Right lobe of liver (tissue), 6 donors: ENCODE measurements at regions not wholly inside any gene's neighbourhood (a gene's known extent, or its start where the extent isn't known, plus 50 kb on each side); places are given as distances from the start of the nearest gene placed in this dataset.
"Not testable (repeated sequence)": the region's sequence is repeated elsewhere in the genome, so short reads cannot be mapped to it uniquely, and the experiment has no call there.

Source experiments
- ATAC-seq, 4 donors: fragments of 200-7000 bp; cut with Tn5 transposase; one replicate each; pipeline ENCODE4 v1.9.1; 2020; ENCODE audit warnings: mild to moderate bottlenecking in 4 of 4, moderate library complexity in 4 of 4
- DNase-seq, 3 donors: peaks; one replicate each; pipeline ENCODE4 v3.0.0-alpha.2; 2020
- H3K27ac ChIP-seq, 3 donors: fragments of 200-600 bp; one replicate each; pipeline ENCODE4 v1.8.0; 2022
- H3K27me3 ChIP-seq, 2 donors: fragments of 200-600 bp; one replicate each; pipeline ENCODE4 v1.8.0; 2022
- H3K36me3 ChIP-seq, 4 donors: fragments of 200-600 bp; sonication (generic) in 1 of 4; one replicate each; pipeline versions ENCODE4 v1.5.1 to v1.8.0; 2017 to 2022; ENCODE audit warnings: control low read depth in 1 of 4
- H3K4me1 ChIP-seq, 4 donors: fragments of 200-600 bp; sonication (generic) in 1 of 4; one replicate each; pipeline versions ENCODE4 v1.5.1 to v1.8.0; 2017 to 2022; ENCODE audit warnings: control low read depth in 1 of 4
- H3K4me3 ChIP-seq, 3 donors: fragments of 200-600 bp; one replicate each; pipeline ENCODE4 v1.8.0; 2022
- H3K9me3 ChIP-seq, 4 donors: fragments of 200-600 bp; sonication (generic) in 1 of 4; one replicate each; pipeline versions ENCODE4 v1.5.1 to v1.8.0; 2017 to 2022; ENCODE audit warnings: control low read depth in 1 of 4
- POLR2A ChIP-seq: fragments of 450-650 bp; IDR thresholded peaks from one replicate; pipeline ENCODE4 v1.6.1; 2017; ENCODE audit warnings: antibody characterized with exemption, mild to moderate bottlenecking
- WGBS: methylation state at CpG from one replicate; pipeline ENCODE4 v1.1.6; 2018; ENCODE audit warnings: low coverage, low lambda C conversion rate; ENCODE audit not compliant: insufficient coverage; ENCODE audit errors: missing lambda C conversion rate; 5-methylcytosine and 5-hydroxymethylcytosine counted together
- intact Hi-C, 2 donors: fragments of 100-400 bp; cut with DNase I; formaldehyde crosslinking; loops; one replicate each; pipeline versions ENCODE4 v1.11.2 to v1.14.1; 2022
- TF ChIP-seq, protein P1 (sequence below), 4 donors: fragments of 200-600 bp in 3 of 4; fragments of 450-650 bp in 1 of 4; IDR thresholded peaks; one replicate each; pipeline versions ENCODE4 v1.5.1 to v1.8.0; 2016 to 2022; ENCODE audit warnings: antibody characterized with exemption in 4 of 4, mild to moderate bottlenecking in 2 of 4
- donor health status: DM: no; HTN: yes; CAD: no.
- donor health status: DM: no; HTN: no; CAD: no.
- donor health status: DM: no; HTN: no; CAD: no.
- donor health status: DM: no; HTN: yes; CAD: no.
- donor health status: DM: no; HTN: yes; CAD: no.

GRCh38 chr14:37711356-37711830, 116.0 kb downstream of the TTC6 start:
- Histone ChIP-seq H3K27ac (no peak overlapping the region), H3K27me3 (no peaks in the 10 kb centered on the region), H3K36me3 (no peaks in the 10 kb centered on the region), H3K9me3 (no peaks in the 10 kb centered on the region), H3K4me3 (no peak overlapping the region), H3K4me1 (peaks cover 0 to 19% (median 3%) of the 10 kb centered on the region in 4 donors)
- intact Hi-C loops, result loop anchor here in 1 of 2 donors (10.0 kb wide), 1 partner anchor 163 kb away; no protein-coding TSS in a partner anchor
- DNase-seq (no peak), ATAC-seq (no peak)
- TF ChIP-seq POLR2A, result no peak
- TF ChIP-seq, protein P1, sequence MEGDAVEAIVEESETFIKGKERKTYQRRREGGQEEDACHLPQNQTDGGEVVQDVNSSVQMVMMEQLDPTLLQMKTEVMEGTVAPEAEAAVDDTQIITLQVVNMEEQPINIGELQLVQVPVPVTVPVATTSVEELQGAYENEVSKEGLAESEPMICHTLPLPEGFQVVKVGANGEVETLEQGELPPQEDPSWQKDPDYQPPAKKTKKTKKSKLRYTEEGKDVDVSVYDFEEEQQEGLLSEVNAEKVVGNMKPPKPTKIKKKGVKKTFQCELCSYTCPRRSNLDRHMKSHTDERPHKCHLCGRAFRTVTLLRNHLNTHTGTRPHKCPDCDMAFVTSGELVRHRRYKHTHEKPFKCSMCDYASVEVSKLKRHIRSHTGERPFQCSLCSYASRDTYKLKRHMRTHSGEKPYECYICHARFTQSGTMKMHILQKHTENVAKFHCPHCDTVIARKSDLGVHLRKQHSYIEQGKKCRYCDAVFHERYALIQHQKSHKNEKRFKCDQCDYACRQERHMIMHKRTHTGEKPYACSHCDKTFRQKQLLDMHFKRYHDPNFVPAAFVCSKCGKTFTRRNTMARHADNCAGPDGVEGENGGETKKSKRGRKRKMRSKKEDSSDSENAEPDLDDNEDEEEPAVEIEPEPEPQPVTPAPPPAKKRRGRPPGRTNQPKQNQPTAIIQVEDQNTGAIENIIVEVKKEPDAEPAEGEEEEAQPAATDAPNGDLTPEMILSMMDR (IDR thresholded peaks at IDR 0.05), result no peak
- WGBS, result 56% methylated on average over 1 of the region's 1 CpG

DNA sequence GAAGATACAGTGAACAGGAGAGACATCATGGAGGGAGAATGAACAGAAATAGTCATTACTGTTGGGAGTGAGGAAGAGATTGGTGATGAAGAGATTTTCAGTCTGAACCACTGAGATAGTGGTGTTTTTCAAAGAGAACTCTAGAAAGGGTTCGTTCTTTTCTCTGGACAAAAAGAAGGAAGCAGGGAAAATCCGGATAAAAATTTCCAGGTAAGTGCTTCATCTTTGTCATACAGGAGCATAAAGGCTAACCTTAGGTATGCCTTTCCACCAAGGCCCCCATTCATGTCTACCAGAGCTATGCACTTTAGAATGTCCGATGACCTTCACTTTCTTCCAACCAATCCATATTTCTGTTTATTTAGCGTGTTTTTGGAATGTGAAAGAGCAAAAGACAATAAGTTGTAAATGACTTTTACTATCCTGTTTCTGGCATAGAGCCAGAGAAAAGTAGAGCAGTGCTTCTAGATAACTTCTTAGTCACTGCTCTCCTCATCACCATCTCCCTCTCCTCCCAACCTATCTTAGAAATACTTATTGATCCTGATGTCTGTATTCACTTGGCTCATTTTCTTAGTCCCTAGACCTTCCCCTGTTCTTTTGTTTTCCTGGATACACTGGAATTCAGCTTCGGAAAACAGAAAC, 116.5 kb downstream of the TTC6 start:
- intact Hi-C loops, result loop anchor here in 1 of 2 donors (10.0 kb wide), 1 partner anchor 163 kb away; no protein-coding TSS in a partner anchor
- peaks cover 0 to 19% (median 3%) of the 10 kb centered on the region in 4 donors for H3K4me1 ChIP-seq
- H3K9me3 ChIP-seq, result no peaks in the 10 kb centered on the region
- no peaks in the 10 kb centered on the region for H3K27me3 ChIP-seq
- 69% methylated on average over 5 of the region's 5 CpGs for WGBS
- ATAC-seq (no peak), DNase-seq (no peak)
- no peaks in the 10 kb centered on the region for H3K36me3 ChIP-seq
- H3K27ac ChIP-seq, result no peak overlapping the region
- H3K4me3 ChIP-seq, result no peak overlapping the region
- TF ChIP-seq POLR2A, result no peak
- TF ChIP-seq, protein P1 (IDR thresholded peaks at IDR 0.05), result no peak

GRCh38 chr14:37712476-37712860, 117.0 kb downstream of the TTC6 start:
- intact Hi-C loops, result loop anchor here in 1 of 2 donors (10.0 kb wide), 1 partner anchor 162 kb away; no protein-coding TSS in a partner anchor
- 86% methylated on average over 3 of the region's 3 CpGs for WGBS
- DNase-seq, H3K27me3 ChIP-seq, H3K9me3 ChIP-seq, ATAC-seq, H3K36me3 ChIP-seq, H3K4me3 ChIP-seq, H3K27ac ChIP-seq: not testable (repeated sequence)
- H3K4me1 ChIP-seq, result peaks cover 0 to 19% (median 3%) of the 10 kb centered on the region in 4 donors

DNA sequence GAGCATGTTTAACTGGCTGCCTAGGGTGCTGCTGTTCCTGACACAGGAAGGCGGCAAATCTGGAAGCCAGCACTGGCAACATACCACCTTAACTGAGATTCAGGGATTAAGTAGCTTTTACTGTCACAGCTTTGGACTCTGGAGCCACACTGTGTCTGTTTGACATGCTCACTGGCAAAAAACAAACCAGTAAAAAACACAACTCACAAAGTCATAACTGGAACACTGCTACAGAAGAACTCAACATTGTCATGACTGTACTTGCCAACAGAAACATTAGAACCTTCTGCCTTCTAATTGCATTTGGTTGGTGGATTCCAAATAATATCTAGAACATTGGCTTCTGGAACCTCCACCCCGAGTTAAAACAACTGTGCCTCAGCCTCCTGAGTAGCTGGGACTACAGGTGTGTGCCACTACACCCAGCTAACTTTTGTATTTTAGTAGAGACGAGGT, 117.6 kb downstream of the TTC6 start:
- no peak for DNase-seq
- ATAC-seq, result no peak
- Histone ChIP-seq H3K36me3 (no peaks in the 10 kb centered on the region), H3K27ac (no peak overlapping the region), H3K4me3 (no peak overlapping the region), H3K27me3 (no peaks in the 10 kb centered on the region), H3K9me3 (no peaks in the 10 kb centered on the region), H3K4me1 (peaks cover 0 to 14% (median 3%) of the 10 kb centered on the region in 4 donors)
- 81% methylated on average over 3 of the region's 3 CpGs for WGBS
- intact Hi-C loops, result loop anchor here in 1 of 2 donors (10.0 kb wide), 1 partner anchor 162 kb away; no protein-coding TSS in a partner anchor
- TF ChIP-seq POLR2A, result no peak
- TF ChIP-seq, protein P1 (IDR thresholded peaks at IDR 0.05), result no peak

DNA sequence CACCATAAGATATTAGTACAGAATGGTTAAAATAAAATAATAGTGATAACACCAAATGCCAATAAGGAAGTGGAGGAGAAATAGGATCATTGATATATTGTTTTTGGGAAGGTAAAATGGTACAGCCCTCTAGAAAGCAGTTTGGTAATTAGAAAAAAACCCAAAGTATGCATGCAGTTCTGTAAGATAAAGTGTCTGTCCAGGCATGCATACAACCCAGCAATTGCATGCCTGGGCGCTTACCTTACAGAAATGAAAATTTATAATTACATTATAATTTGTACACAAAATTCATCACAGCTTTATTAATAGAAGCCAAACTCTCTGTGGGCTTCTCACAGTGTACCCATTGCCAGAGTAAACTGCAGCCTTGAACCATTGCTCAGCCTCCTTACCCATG, 124.7 kb downstream of the TTC6 start:
- intact Hi-C loops, result no loop called here
- Histone ChIP-seq H3K4me1 (no peaks in the 10 kb centered on the region), H3K4me3 (no peak overlapping the region), H3K36me3 (no peaks in the 10 kb centered on the region), H3K27ac (no peak overlapping the region), H3K9me3 (no peaks in the 10 kb centered on the region), H3K27me3 (no peaks in the 10 kb centered on the region)
- WGBS, result 75% methylated on average over 1 of the region's 1 CpG
- no peak for TF ChIP-seq POLR2A
- TF ChIP-seq, protein P1 (IDR thresholded peaks at IDR 0.05), result no peak
- DNase-seq, result no peak
- no peak for ATAC-seq
